Hematopoietic multipotent progenitor cell treated with erythropoietin and hydrocortisone succinate and interleukin-3 and kit ligand, for 15 days (in vitro differentiated cells): ENCODE measurements at regions not wholly inside any gene's neighbourhood (a gene's known extent, or its start where the extent isn't known, plus 50 kb on each side); places are given as distances from the start of the nearest gene placed in this dataset.
A peak's percentile ranks its signal among the peaks of the same experiment; 100 is the strongest.
"Not testable (repeated sequence)": the region's sequence is repeated elsewhere in the genome, so short reads cannot be mapped to it uniquely, and the experiment has no call there.

Source experiments
- DNase-seq: peaks from one replicate; pipeline ENCODE4 v3.0.0-alpha.2; 2015; ENCODE audit warnings: low spot score

- DNase-seq, result no peak
Observed at GRCh38 chr1:89436856-89437255, 73.0 kb downstream of the GBP6 start.

- not testable (repeated sequence) for DNase-seq
Observed at GRCh38 chr1:89438301-89438700, 74.4 kb downstream of the GBP6 start.

DNA sequence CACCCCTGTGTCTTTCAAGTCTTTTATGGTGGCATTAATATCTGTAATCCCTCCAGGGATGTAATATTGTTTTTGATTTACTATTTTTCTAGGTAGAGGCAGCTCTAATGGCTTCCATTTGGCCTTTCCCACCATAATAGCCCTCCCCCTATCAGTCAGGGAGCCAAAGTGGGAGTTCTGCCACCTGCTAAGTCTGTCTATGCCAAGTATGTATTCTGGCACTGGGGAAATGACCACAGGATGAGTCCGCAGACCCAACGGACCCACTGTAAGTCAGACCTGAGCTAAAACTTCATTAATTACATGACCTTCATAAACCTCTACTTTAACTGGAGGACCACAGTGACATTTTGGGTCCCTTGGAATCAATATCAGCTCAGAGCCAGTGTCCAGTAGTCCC lies 77.1 kb downstream of the GBP6 start:
- DNase-seq, result no peak

GRCh38 chr1:89444791-89445190 lies 79.8 kb upstream of the LRRC8B start:
- DNase-seq, result no peak

DNA sequence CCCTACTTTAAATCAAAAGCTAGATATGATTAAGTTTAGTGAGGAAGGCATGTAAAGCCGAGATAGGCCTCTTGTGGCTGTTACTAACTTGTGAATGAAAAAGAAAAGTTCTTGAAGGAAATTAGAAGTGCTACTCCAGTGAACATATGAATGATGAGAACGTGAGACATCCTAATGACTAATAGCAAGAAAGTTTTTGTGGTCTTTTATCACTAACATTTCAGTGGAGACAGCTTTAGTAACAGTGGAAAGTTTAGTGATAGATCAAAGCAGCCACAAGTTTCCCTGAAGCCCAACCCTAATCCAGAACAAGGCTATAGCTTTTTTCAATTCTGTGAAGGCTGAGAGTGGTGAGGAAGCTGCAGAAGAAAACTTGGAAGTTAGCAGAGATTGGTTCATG lies 73.6 kb upstream of the LRRC8B start:
- DNase-seq, result no peak

DNA sequence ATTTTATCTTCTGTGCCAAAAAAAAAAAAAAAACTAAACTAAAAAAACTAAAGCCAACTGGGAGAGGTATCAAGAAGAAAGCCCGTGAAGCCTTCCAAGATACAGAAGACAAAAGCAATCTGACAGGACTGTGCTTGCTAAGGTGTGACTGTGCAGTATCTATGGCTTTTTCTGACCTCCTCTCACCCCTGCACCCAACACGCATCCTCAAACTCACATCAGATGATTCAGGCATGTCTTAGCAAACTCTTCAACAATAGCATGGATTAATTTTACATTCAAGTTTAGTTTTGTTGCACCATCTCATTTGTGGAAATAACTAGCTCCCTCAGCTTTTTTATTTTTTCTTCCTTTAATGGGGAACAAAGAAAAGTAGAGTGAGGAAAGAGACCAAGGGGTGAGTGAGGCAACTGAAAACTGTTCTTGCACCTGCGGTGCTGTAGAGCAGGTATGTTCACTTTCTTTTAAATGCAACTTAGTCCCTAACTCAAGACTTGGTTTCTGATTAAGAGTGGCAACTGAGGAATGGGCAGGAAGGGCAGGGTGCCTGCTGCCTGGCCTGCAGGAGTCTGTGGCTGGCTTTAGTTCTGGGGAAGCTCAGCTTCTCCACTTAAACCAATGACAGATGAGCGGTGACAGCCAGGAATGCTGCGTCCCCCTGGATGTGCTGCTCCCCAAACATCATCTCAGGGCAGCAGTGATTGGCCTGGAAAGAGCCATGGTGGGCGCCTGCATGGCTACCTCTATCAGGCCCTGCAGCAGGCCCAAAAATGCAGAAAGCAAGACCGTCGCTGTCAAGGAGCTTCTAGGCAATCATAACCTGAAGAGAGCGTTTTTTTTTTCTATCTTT lies 71.3 kb upstream of the LRRC8B start:
- no peak for DNase-seq

DNA sequence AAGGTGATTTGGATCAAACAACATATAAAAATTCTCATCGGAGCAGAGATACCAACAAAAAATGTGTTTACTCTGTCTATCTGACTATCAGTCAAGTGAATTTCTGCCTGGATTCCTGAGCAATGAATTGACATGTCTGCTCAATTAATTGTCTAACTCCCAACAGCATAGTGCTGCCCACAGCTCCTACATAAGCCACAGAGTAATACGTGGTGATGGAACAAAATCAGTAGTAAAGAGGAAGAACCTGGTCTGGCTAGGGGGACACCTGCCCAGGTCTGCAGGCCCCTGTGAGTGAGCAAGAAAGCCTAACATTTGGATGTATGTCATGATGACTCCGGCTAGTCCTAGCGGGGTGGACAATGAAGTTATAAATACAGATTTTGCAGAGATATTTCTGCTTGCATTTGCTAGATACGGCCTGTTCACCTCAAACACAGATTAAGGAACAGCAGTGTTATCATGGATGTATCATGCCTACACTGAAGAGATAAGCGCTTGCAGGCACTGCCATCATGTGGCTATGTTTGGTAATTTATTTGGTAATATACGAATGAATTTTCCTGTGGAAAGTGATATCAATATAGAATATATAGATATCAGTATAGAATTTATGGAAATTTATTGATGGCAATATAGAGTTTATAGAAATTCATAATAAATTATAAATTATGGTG lies 69.6 kb upstream of the LRRC8B start:
- peak; percentile 39 for DNase-seq

DNA sequence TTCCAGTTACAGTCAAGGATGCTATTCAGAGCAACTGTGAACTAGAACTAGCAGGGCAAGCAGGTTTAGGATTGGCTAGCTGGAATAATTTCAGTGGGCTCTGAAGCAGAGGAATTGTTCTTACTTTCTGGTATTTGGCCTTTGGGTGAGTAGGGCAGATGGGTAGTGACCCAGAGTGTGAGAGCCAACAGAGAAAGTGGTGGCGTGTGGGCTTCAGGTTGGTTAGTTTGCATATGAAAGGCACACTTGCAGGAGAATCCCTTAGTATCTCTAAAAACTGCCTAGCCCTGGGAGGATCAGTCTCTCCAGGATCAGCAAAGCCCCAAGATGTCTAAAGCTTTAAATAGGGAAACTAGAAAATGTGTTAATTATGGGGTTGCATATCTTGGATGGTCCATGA lies 67.6 kb upstream of the LRRC8B start:
- DNase-seq, result no peak

DNA sequence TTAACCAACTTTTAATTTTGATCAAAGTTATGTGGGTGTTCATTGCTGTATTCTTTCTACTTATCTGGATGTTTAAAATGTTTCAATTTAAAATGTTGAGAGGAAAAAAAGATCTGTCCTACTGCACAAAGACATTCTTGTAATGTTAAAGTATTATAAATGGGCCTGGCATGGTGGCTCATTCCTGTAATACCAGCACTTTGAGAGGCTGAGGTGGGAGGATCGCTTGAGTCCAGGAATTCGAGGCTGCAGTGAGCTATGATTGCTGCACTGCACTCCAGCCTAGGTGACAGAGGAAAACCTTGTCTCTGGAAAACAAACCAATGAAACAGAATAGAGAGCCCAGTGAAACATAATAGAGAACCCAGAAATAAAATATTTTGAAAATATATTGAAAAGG lies 65.5 kb upstream of the LRRC8B start:
- DNase-seq, result no peak

- DNase-seq, result no peak
Observed at GRCh38 chr1:89460325-89460724, 64.3 kb upstream of the LRRC8B start.

GRCh38 chr1:89462250-89462649 lies 62.4 kb upstream of the LRRC8B start:
- no peak for DNase-seq

DNA sequence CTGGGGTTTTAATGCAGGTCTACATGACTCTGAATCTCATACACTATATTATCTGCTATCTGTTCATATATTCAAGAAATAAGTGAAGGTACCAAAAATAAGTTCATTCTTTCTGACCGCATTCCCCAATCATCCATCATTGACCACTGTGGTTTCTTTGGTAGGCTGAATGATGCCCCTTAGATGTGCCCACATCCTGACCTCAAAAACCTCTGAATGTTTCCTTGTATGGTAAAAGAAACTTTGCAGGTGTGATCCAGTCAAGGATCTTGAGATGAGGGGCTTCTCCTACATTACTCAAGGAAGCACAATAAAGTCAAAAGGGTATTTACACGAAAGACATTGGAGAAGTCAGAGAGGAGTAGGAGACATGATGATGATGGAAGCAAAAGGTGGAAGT lies 60.6 kb upstream of the LRRC8B start:
- DNase-seq, result no peak

- no peak for DNase-seq
Observed at GRCh38 chr1:89465201-89465600, 59.4 kb upstream of the LRRC8B start.

- no peak for DNase-seq
Observed at GRCh38 chr1:89466307-89466930, 58.2 kb upstream of the LRRC8B start.

DNA sequence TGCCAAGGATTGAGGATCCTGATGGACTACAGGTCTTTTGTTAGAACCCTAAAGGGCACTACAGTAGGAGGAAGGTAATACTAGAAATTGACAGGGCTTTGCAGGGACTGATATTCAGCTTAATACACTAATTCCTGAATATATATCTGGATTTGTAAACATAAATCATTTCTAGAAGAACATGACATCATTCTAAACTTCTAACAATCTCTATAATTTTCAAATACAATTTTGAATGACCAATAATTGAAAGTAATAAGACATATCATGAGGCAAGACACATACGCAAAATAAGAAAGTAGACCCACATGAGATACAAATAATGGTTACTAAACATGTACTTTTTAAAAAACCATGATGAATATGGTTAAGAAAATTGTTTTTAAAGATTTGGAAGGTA lies 52.4 kb upstream of the LRRC8B start:
- no peak for DNase-seq

- DNase-seq, result no peak
Observed at GRCh38 chr1:89472886-89473417, 51.7 kb upstream of the LRRC8B start.
